Astrocyte (in vitro differentiated cells and primary cell): ENCODE measurements at regions not wholly inside any gene's neighbourhood (a gene's known extent, or its start where the extent isn't known, plus 50 kb on each side); places are given as distances from the start of the nearest gene placed in this dataset.

Experiments
- DNase-seq: peaks from one replicate; pipeline ENCODE4 v3.0.0-alpha.2; 2010; ENCODE audit warnings: low read depth
- FAIRE-seq: peaks from 2 replicates; lab custom pipeline; 2011; peaks lifted over from hg19 to GRCh38; lab: Jason Lieb, UNC
- H2AFZ ChIP-seq: 2 replicates; pipeline ENCODE4 v1.6.0; 2012; ENCODE audit warnings: low read depth, low read length, inconsistent platforms
- H3K27ac ChIP-seq: 2 replicates; pipeline ENCODE4 v1.5.1; 2011; ENCODE audit warnings: low read depth, low read length, inconsistent platforms
- H3K27me3 ChIP-seq: 2 replicates; pipeline ENCODE4 v1.6.0; 2011; ENCODE audit warnings: low read length, inconsistent platforms; ENCODE audit not compliant: insufficient read depth
- H3K36me3 ChIP-seq: 2 replicates; pipeline ENCODE4 v1.5.1; 2011; ENCODE audit warnings: low read length, inconsistent platforms; ENCODE audit not compliant: insufficient read depth
- H3K4me1 ChIP-seq: 2 replicates; pipeline ENCODE4 v1.5.1; 2011; ENCODE audit warnings: low read length, inconsistent platforms; ENCODE audit not compliant: insufficient read depth
- H3K4me2 ChIP-seq: 2 replicates; pipeline ENCODE4 v1.6.0; 2012; ENCODE audit warnings: low read length, inconsistent platforms
- H3K4me3 ChIP-seq: 2 replicates; pipeline ENCODE4 v1.5.1; 2011; ENCODE audit warnings: low read depth, mild to moderate bottlenecking, low read length, inconsistent platforms; ENCODE audit not compliant: insufficient read depth
- H3K79me2 ChIP-seq: 2 replicates; pipeline ENCODE4 v1.6.0; 2012; ENCODE audit warnings: mild to moderate bottlenecking, low read length, inconsistent platforms; ENCODE audit not compliant: insufficient read depth
- H3K9ac ChIP-seq: 2 replicates; pipeline ENCODE4 v1.6.0; 2012; ENCODE audit warnings: mild to moderate bottlenecking, low read length, inconsistent platforms
- H3K9me3 ChIP-seq: 2 replicates; pipeline ENCODE4 v1.5.1; 2012; ENCODE audit warnings: low read depth, mild to moderate bottlenecking, low read length, inconsistent platforms; ENCODE audit not compliant: insufficient read depth
- H4K20me1 ChIP-seq: 2 replicates; pipeline ENCODE4 v1.6.0; 2012; ENCODE audit warnings: low read length, inconsistent platforms; ENCODE audit not compliant: insufficient read depth
- H3K27ac Mint-ChIP-seq: one replicate; pipeline ENCODE4 v1.8.0; 2021; ENCODE audit warnings: mild to moderate bottlenecking, mixed read lengths; ENCODE audit not compliant: unreplicated experiment
- H3K27me3 Mint-ChIP-seq: one replicate; pipeline ENCODE4 v1.8.0; 2021; ENCODE audit warnings: low read depth, mixed read lengths; ENCODE audit not compliant: unreplicated experiment
- H3K36me3 Mint-ChIP-seq: one replicate; pipeline ENCODE4 v1.8.0; 2021; ENCODE audit warnings: low read depth, mixed read lengths; ENCODE audit not compliant: unreplicated experiment
- H3K4me1 Mint-ChIP-seq: one replicate; pipeline ENCODE4 v1.8.0; 2021; ENCODE audit warnings: low read depth, mixed read lengths; ENCODE audit not compliant: unreplicated experiment
- H3K4me3 Mint-ChIP-seq: one replicate; pipeline ENCODE4 v1.8.0; 2021; ENCODE audit warnings: mild to moderate bottlenecking, moderate library complexity, mixed read lengths; ENCODE audit not compliant: unreplicated experiment
- H3K9me3 Mint-ChIP-seq: one replicate; pipeline ENCODE4 v1.8.0; 2021; ENCODE audit warnings: mild to moderate bottlenecking, mixed read lengths; ENCODE audit not compliant: unreplicated experiment
- CTCF ChIP-seq: IDR thresholded peaks from 2 replicates; pipeline ENCODE4 v1.5.1; 2011; ENCODE audit warnings: low read depth, mild to moderate bottlenecking, inconsistent platforms, low read length, moderate library complexity; ENCODE audit not compliant: insufficient read depth
- EZH2 ChIP-seq: IDR thresholded peaks from 2 replicates; pipeline ENCODE4 v1.6.1; 2012; ENCODE audit warnings: mild to moderate bottlenecking, low read length, inconsistent platforms; ENCODE audit not compliant: insufficient read depth

GRCh38 chr14:42626986-42627385 lies 1020.3 kb downstream of the LRFN5 start:
- Mint-ChIP-seq H3K4me3 (no peak overlapping the region), H3K4me1 (no peaks in the 10 kb centered on the region), H3K27ac (no peak overlapping the region), H3K27me3 (no peaks in the 10 kb centered on the region), H3K36me3 (no peaks in the 10 kb centered on the region), H3K9me3 (no peaks in the 10 kb centered on the region)
- FAIRE-seq: no peak
- Histone ChIP-seq H3K9me3 (no peaks in the 10 kb centered on the region), H3K4me2 (no peak overlapping the region), H3K4me3 (no peak overlapping the region), H3K27me3 (no peaks in the 10 kb centered on the region), H2AFZ (no peak overlapping the region), H3K4me1 (no peaks in the 10 kb centered on the region), H3K9ac (no peak overlapping the region), H3K27ac (no peak overlapping the region), H3K79me2 (no peaks in the 10 kb centered on the region), H4K20me1 (no peaks in the 10 kb centered on the region), H3K36me3 (no peaks in the 10 kb centered on the region)
- no peak for DNase-seq
- TF ChIP-seq CTCF (no peak), EZH2 (no peak)

- TF ChIP-seq CTCF (no peak), EZH2 (no peak)
- H3K4me2 ChIP-seq: no peak overlapping the region
- H3K9ac ChIP-seq: no peak overlapping the region
- H3K4me1 ChIP-seq: no peaks in the 10 kb centered on the region
- FAIRE-seq: no peak
- H4K20me1 ChIP-seq: no peaks in the 10 kb centered on the region
- no peak overlapping the region for H3K4me3 Mint-ChIP-seq
- H3K79me2 ChIP-seq: no peaks in the 10 kb centered on the region
- no peak overlapping the region for H3K27ac ChIP-seq
- no peaks in the 10 kb centered on the region for H3K27me3 Mint-ChIP-seq
- H3K9me3 ChIP-seq: no peaks in the 10 kb centered on the region
- H2AFZ ChIP-seq: no peak overlapping the region
- H3K36me3 Mint-ChIP-seq: no peaks in the 10 kb centered on the region
- no peak for DNase-seq
- H3K9me3 Mint-ChIP-seq: no peaks in the 10 kb centered on the region
- H3K36me3 ChIP-seq: no peaks in the 10 kb centered on the region
- H3K27me3 ChIP-seq: no peaks in the 10 kb centered on the region
- no peak overlapping the region for H3K27ac Mint-ChIP-seq
- H3K4me3 ChIP-seq: no peak overlapping the region
- no peaks in the 10 kb centered on the region for H3K4me1 Mint-ChIP-seq
Observed at GRCh38 chr14:42624980-42625761, 1018.5 kb downstream of the LRFN5 start.

GRCh38 chr14:42617005-42617404 lies 1010.3 kb downstream of the LRFN5 start:
- TF ChIP-seq EZH2 (no peak), CTCF (no peak)
- no peaks in the 10 kb centered on the region for H3K4me1 ChIP-seq
- H2AFZ ChIP-seq: no peak overlapping the region
- Mint-ChIP-seq H3K4me3 (no peak overlapping the region), H3K27me3 (no peaks in the 10 kb centered on the region), H3K9me3 (no peaks in the 10 kb centered on the region), H3K27ac (no peak overlapping the region), H3K36me3 (no peaks in the 10 kb centered on the region), H3K4me1 (no peaks in the 10 kb centered on the region)
- no peaks in the 10 kb centered on the region for H3K79me2 ChIP-seq
- no peaks in the 10 kb centered on the region for H3K36me3 ChIP-seq
- H3K4me2 ChIP-seq: no peak overlapping the region
- H3K9ac ChIP-seq: no peak overlapping the region
- no peak overlapping the region for H3K4me3 ChIP-seq
- FAIRE-seq: no peak
- H4K20me1 ChIP-seq: no peaks in the 10 kb centered on the region
- DNase-seq: no peak
- no peak overlapping the region for H3K27ac ChIP-seq
- no peaks in the 10 kb centered on the region for H3K9me3 ChIP-seq
- no peaks in the 10 kb centered on the region for H3K27me3 ChIP-seq
